Karpas-422 (cell line): ENCODE measurements at regions not wholly inside any gene's neighbourhood (a gene's known extent, or its start where the extent isn't known, plus 50 kb on each side); places are given as distances from the start of the nearest gene placed in this dataset.

Experiments used
- DNase-seq: peaks from one replicate; pipeline ENCODE4 v3.0.0-alpha.2; 2015
- H2AFZ ChIP-seq: fragments of 200-600 bp; sonication (generic); 2 replicates; pipeline ENCODE4 v1.6.1; 2014; ENCODE audit warnings: antibody characterized with exemption, low read length, mixed read lengths
- H3K27ac ChIP-seq: fragments of 200-600 bp; sonication (generic); 2 replicates; pipeline ENCODE4 v1.5.1; 2014; ENCODE audit warnings: mild to moderate bottlenecking, low read length, moderate library complexity
- H3K27me3 ChIP-seq: fragments of 200-600 bp; sonication (generic); 2 replicates; pipeline ENCODE4 v1.6.1; 2014; ENCODE audit warnings: low read length, mixed read lengths
- H3K36me3 ChIP-seq: fragments of 200-600 bp; sonication (generic); 2 replicates; pipeline ENCODE4 v1.6.1; 2014; ENCODE audit warnings: low read length, mixed read lengths; ENCODE audit not compliant: insufficient read depth
- H3K4me1 ChIP-seq: fragments of 200-600 bp; sonication (generic); 2 replicates; pipeline ENCODE4 v1.6.1; 2014; ENCODE audit warnings: mild to moderate bottlenecking, low read length, mixed read lengths
- H3K4me2 ChIP-seq: fragments of 200-600 bp; sonication (generic); 2 replicates; pipeline ENCODE4 v1.6.1; 2014; ENCODE audit warnings: low read length, low read depth, mild to moderate bottlenecking; ENCODE audit not compliant: poor library complexity, severe bottlenecking
- H3K4me3 ChIP-seq: fragments of 200-600 bp; sonication (generic); 2 replicates; pipeline ENCODE4 v1.5.1; 2014; ENCODE audit warnings: mild to moderate bottlenecking, antibody characterized with exemption, low read length, mixed read lengths
- H3K79me2 ChIP-seq: fragments of 200-600 bp; sonication (generic); 2 replicates; pipeline ENCODE4 v1.6.1; 2014; ENCODE audit warnings: mild to moderate bottlenecking, low read length, mixed read lengths
- H3K9ac ChIP-seq: fragments of 200-600 bp; sonication (generic); 2 replicates; pipeline ENCODE4 v1.6.0; 2014; ENCODE audit warnings: low read length
- H3K9me2 ChIP-seq: fragments of 200-600 bp; sonication (generic), shearing (Covaris generic); replicated peaks from 2 replicates; pipeline ENCODE4 v1.6.0; 2014; ENCODE audit warnings: mild to moderate bottlenecking, low read length, moderate library complexity; ENCODE audit not compliant: insufficient read depth
- H3K9me3 ChIP-seq: fragments of 300-700, 200-600 bp; sonication (generic); 2 replicates; pipeline ENCODE4 v1.6.1; 2014; ENCODE audit warnings: low read length, mixed read lengths
- H4K20me1 ChIP-seq: fragments of 200-600 bp; sonication (generic); 2 replicates; pipeline ENCODE4 v1.6.1; 2014; ENCODE audit warnings: mild to moderate bottlenecking, antibody characterized with exemption, low read length, low read depth; ENCODE audit not compliant: insufficient read depth

GRCh38 chr1:170337413-170337994 is 191.7 kb downstream of the NTMT2 start:
- H3K9ac ChIP-seq = no peak overlapping the region
- no peaks in the 10 kb centered on the region for H4K20me1 ChIP-seq
- no peaks in the 10 kb centered on the region for H3K9me2 ChIP-seq
- H3K27me3 ChIP-seq = no peaks in the 10 kb centered on the region
- no peaks in the 10 kb centered on the region for H3K9me3 ChIP-seq
- no peak overlapping the region for H2AFZ ChIP-seq
- DNase-seq = no peak
- no peaks in the 10 kb centered on the region for H3K36me3 ChIP-seq
- H3K4me1 ChIP-seq = no peaks in the 10 kb centered on the region
- H3K79me2 ChIP-seq = no peaks in the 10 kb centered on the region
- no peak overlapping the region for H3K4me2 ChIP-seq
- H3K27ac ChIP-seq = no peak overlapping the region
- H3K4me3 ChIP-seq = no peak overlapping the region

GRCh38 chr1:170339534-170339933 is 192.4 kb upstream of the GORAB start:
- H3K9me3 ChIP-seq = no peaks in the 10 kb centered on the region
- no peaks in the 10 kb centered on the region for H3K36me3 ChIP-seq
- H3K27me3 ChIP-seq = no peaks in the 10 kb centered on the region
- no peak overlapping the region for H3K4me3 ChIP-seq
- no peak overlapping the region for H3K9ac ChIP-seq
- H3K4me1 ChIP-seq = no peaks in the 10 kb centered on the region
- no peak for DNase-seq
- no peaks in the 10 kb centered on the region for H4K20me1 ChIP-seq
- H3K4me2 ChIP-seq = no peak overlapping the region
- no peaks in the 10 kb centered on the region for H3K9me2 ChIP-seq
- no peaks in the 10 kb centered on the region for H3K79me2 ChIP-seq
- no peak overlapping the region for H2AFZ ChIP-seq
- H3K27ac ChIP-seq = no peak overlapping the region

- DNase-seq = no peak
- H3K27ac ChIP-seq = no peak overlapping the region
- no peaks in the 10 kb centered on the region for H3K4me1 ChIP-seq
- H3K27me3 ChIP-seq = no peaks in the 10 kb centered on the region
- no peaks in the 10 kb centered on the region for H3K36me3 ChIP-seq
- no peaks in the 10 kb centered on the region for H3K9me3 ChIP-seq
- no peak overlapping the region for H2AFZ ChIP-seq
- H3K9me2 ChIP-seq = no peaks in the 10 kb centered on the region
- no peaks in the 10 kb centered on the region for H4K20me1 ChIP-seq
- no peaks in the 10 kb centered on the region for H3K79me2 ChIP-seq
- H3K4me3 ChIP-seq = no peak overlapping the region
- no peak overlapping the region for H3K9ac ChIP-seq
- H3K4me2 ChIP-seq = no peak overlapping the region
These were observed 191.7 kb upstream of the GORAB start for GRCh38 chr1:170340308-170340707.

GRCh38 chr1:170351366-170351946 is 180.5 kb upstream of the GORAB start:
- DNase-seq = no peak
- no peak overlapping the region for H3K27ac ChIP-seq
- H4K20me1 ChIP-seq = no peaks in the 10 kb centered on the region
- H3K36me3 ChIP-seq = no peaks in the 10 kb centered on the region
- H3K9ac ChIP-seq = no peak overlapping the region
- no peaks in the 10 kb centered on the region for H3K9me3 ChIP-seq
- H3K4me1 ChIP-seq = no peaks in the 10 kb centered on the region
- no peak overlapping the region for H3K4me2 ChIP-seq
- no peak overlapping the region for H2AFZ ChIP-seq
- no peak overlapping the region for H3K4me3 ChIP-seq
- H3K9me2 ChIP-seq = no peaks in the 10 kb centered on the region
- no peaks in the 10 kb centered on the region for H3K79me2 ChIP-seq
- H3K27me3 ChIP-seq = no peaks in the 10 kb centered on the region

GRCh38 chr1:170354246-170354645 is 177.7 kb upstream of the GORAB start:
- Histone ChIP-seq H3K79me2 (no peaks in the 10 kb centered on the region), H4K20me1 (no peaks in the 10 kb centered on the region), H3K4me2 (no peak overlapping the region)

GRCh38 chr1:170354690-170355089 is 177.3 kb upstream of the GORAB start:
- no peak overlapping the region for H3K9ac ChIP-seq
- no peak overlapping the region for H3K4me3 ChIP-seq
- no peaks in the 10 kb centered on the region for H4K20me1 ChIP-seq
- H3K27me3 ChIP-seq = no peaks in the 10 kb centered on the region
- H3K36me3 ChIP-seq = no peaks in the 10 kb centered on the region
- H3K27ac ChIP-seq = no peak overlapping the region
- H3K9me3 ChIP-seq = no peaks in the 10 kb centered on the region
- DNase-seq = no peak
- H3K4me2 ChIP-seq = no peak overlapping the region
- H3K9me2 ChIP-seq = no peaks in the 10 kb centered on the region
- no peaks in the 10 kb centered on the region for H3K4me1 ChIP-seq
- H2AFZ ChIP-seq = no peak overlapping the region
- H3K79me2 ChIP-seq = no peaks in the 10 kb centered on the region

More at GRCh38 chr1:170354246-170354645, 177.7 kb upstream of the GORAB start:
- Histone ChIP-seq H3K9ac (no peak overlapping the region), H3K9me2 (no peaks in the 10 kb centered on the region), H3K9me3 (no peaks in the 10 kb centered on the region), H3K27me3 (no peaks in the 10 kb centered on the region), H2AFZ (no peak overlapping the region), H3K27ac (no peak overlapping the region), H3K4me1 (no peaks in the 10 kb centered on the region), H3K36me3 (no peaks in the 10 kb centered on the region), H3K4me3 (no peak overlapping the region)
- DNase-seq = no peak

GRCh38 chr1:170355267-170355801 is 176.6 kb upstream of the GORAB start:
- no peaks in the 10 kb centered on the region for H3K9me2 ChIP-seq
- H3K27me3 ChIP-seq = no peaks in the 10 kb centered on the region
- no peaks in the 10 kb centered on the region for H3K36me3 ChIP-seq
- H3K79me2 ChIP-seq = no peaks in the 10 kb centered on the region
- no peaks in the 10 kb centered on the region for H4K20me1 ChIP-seq
- H3K4me1 ChIP-seq = no peaks in the 10 kb centered on the region
- no peak overlapping the region for H3K27ac ChIP-seq
- H3K4me3 ChIP-seq = no peak overlapping the region
- H2AFZ ChIP-seq = no peak overlapping the region
- no peak overlapping the region for H3K4me2 ChIP-seq
- no peak for DNase-seq
- H3K9me3 ChIP-seq = no peaks in the 10 kb centered on the region
- no peak overlapping the region for H3K9ac ChIP-seq

GRCh38 chr1:170356585-170356984 is 175.4 kb upstream of the GORAB start:
- no peak overlapping the region for H3K9ac ChIP-seq
- H3K27me3 ChIP-seq = no peaks in the 10 kb centered on the region
- no peaks in the 10 kb centered on the region for H3K79me2 ChIP-seq
- H2AFZ ChIP-seq = no peak overlapping the region
- no peaks in the 10 kb centered on the region for H3K36me3 ChIP-seq
- no peaks in the 10 kb centered on the region for H3K9me3 ChIP-seq
- no peak overlapping the region for H3K4me2 ChIP-seq
- no peaks in the 10 kb centered on the region for H4K20me1 ChIP-seq
- peaks cover 2% of the 10 kb centered on the region; the same call in 1 of the 2 replicates for H3K9me2 ChIP-seq
- no peak overlapping the region for H3K4me3 ChIP-seq
- H3K4me1 ChIP-seq = no peaks in the 10 kb centered on the region
- no peak for DNase-seq
- no peak overlapping the region for H3K27ac ChIP-seq
